ENCODE measurements at regions not wholly inside any gene's neighbourhood (a gene's known extent, or its start where the extent isn't known, plus 50 kb on each side); places are given as distances from the start of the nearest gene placed in this dataset.

DNA sequence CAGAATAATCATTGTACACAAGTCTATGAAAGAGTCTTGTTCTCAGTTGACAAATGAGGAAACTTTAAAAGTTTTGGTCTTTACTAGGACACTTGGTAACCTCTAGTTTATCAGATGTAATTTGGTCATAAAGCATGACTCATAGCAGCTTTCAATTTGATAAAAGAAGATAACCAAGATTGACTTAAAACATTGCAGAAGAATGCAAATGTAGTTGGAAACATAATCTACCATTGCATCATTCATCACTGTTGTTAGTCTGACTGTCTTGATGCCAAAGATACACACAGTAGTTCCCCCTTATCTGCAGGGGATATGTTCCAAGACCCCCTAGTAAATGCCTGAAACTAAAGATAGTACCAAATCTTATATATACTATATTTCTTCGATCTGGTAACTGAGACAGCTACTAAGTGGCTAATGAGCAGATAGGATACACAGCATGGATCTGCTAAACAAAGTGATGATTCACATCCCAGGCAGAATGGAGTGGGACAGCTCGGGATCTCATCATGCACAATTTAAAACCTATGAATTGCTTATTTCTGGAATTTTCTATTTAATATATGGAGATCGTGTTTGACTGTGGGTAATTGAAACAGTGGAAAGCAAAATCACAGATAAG lies 131.4 kb upstream of the CCDC68 start:
- no peak for DNase-seq (ENCODE audit: low spot score)

DNA sequence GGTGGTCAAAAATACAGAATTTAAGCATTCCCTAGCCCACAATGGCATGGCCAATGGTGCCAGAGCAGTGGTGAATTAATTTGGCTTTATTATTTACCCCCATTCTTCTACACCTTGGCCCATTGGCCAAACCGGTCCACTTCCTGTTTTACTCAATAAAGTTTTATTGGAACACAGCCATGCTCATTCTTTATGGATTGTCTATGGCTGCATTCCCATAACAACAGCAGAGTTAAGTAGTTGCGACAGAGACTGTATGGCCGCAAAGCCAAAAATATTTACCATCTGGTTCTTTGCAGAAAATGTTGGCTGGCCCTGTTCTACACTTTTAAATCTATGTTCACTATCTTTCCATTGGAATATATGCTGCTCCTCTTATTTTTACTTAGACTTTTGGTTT lies 130.3 kb upstream of the CCDC68 start:
- DNase-seq (ENCODE audit: low spot score), result no peak

DNA sequence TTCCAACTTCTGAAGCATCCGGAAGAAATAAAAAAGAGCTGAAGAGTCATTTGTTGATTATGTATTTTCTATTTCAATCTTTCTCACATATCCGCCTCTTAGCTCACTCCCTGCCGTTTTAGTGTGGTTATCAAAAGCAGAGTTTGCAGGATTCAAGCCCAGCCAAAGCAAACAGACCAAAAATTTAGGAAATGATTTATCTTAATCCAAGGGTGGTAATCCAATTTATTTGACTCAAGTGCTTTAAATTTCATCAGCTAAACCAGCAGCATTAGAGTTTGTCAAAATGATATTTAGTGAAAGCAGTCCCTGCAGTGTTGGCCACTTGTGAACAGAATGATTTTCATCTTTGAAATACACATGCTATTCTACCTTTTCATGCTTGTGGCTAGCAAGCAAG lies 129.3 kb upstream of the CCDC68 start:
- no peak for DNase-seq (ENCODE audit: low spot score)

DNA sequence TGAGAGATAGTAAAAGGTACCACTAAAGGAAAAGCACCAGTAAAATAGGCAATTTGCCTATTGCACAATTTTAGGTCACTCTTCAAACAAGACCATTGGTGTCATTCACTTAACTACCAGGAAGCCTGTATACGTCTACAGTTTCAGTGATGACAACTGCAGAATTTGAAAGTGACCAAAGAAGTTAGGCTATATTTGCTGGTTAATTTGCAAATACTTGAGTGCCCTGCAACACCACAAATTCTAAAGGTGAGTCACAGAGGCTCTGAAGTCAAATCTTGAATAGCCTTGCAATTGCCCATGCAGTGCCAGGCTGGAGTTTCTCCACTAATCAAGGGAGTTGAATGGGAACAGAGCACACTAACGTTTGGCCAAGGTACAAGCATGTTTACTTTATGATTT lies 128.7 kb upstream of the CCDC68 start:
- DNase-seq (ENCODE audit: low spot score), result no peak

DNA sequence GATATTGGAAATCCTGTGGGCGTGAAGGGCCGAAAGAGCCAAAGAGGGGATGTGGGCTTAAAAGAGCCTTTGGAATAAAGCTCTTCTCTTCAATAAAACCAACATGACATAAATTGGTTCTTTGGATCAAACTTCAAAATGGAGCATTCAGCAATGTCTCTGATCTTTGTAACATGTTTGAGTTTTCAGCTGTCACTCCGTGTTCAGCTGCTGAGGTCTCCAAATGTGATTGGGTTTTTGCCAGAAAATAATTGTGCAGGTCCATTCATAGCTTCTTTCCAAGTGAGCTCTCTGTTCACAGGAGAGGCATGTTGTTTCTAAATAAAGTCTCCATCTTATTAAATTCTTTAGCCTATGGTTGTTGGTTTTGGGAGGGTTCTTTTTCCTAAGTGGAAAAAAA lies 127.6 kb upstream of the CCDC68 start:
- DNase-seq (ENCODE audit: low spot score), result no peak

DNA sequence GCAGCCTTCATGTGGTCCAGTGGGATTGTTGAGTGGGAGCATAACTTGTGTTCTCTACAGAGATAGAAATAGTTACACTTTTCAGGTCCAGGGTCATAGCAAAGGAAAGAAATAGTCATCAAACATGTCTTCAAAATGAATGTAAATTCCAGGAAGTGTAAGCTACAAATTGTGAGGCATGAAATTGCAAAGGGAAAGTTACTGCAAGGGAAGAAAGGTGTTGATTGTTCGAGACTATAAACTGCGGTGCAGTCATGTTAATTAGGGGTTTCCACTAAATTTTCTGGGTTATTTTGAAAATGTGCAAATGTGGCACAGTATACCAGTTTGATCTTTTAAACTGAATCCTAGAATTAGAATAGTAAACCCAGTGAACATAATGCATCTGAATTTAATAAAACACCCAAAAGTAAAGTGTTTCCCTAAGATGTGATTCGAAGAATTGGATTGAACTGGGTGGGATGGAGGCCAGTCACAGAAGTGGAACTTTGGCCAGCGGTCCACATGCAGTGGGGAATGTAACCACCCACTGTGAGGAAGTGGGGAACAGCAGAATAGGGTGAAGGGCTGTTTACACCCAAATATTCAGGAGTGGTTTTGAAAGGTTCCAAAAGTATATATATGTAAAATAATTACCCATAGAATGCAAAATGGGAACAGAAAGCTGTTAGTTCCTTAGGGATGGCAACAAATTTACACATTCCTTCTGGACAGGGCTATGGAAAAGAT lies 126.5 kb upstream of the CCDC68 start:
- DNase-seq (ENCODE audit: low spot score), result no peak

DNA sequence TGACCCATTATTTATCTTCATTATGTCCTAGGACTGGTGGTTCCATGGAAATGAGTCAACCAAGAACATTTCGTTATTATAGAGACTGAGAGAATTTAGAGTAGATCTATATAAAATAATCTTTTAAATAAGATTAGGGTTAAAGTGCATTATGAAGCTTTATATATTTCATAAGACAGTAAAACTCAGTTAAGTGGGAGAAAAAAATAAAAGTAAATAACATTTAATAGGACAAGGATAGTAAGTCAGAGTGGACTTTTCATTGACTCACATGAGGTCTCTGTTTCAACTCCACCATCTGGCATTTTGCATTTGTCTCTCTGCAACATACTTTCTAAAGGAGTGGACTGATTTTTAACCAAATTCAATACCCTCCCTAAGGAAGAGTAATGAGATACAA lies 125.3 kb upstream of the CCDC68 start:
- no peak for DNase-seq (ENCODE audit: low spot score)

DNA sequence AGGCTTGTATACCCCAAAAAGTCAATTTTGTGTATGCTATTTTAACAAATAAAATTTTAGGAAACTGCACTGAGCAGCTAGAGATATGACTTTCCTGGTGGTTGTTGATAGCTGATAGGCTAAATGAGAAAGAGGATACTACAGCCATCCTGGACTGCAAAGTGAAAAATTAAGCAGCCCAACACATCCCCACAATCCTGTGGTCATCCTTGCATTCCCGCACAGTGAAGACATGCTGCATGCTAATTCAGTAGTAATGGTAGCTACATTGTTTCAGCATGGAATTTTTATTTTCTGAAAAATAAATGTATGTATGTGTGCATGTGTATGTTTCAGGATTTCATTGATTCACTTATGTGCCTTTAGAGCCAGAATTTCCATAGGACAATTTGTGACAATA lies 124.2 kb upstream of the CCDC68 start:
- no peak for DNase-seq (ENCODE audit: low spot score)

DNA sequence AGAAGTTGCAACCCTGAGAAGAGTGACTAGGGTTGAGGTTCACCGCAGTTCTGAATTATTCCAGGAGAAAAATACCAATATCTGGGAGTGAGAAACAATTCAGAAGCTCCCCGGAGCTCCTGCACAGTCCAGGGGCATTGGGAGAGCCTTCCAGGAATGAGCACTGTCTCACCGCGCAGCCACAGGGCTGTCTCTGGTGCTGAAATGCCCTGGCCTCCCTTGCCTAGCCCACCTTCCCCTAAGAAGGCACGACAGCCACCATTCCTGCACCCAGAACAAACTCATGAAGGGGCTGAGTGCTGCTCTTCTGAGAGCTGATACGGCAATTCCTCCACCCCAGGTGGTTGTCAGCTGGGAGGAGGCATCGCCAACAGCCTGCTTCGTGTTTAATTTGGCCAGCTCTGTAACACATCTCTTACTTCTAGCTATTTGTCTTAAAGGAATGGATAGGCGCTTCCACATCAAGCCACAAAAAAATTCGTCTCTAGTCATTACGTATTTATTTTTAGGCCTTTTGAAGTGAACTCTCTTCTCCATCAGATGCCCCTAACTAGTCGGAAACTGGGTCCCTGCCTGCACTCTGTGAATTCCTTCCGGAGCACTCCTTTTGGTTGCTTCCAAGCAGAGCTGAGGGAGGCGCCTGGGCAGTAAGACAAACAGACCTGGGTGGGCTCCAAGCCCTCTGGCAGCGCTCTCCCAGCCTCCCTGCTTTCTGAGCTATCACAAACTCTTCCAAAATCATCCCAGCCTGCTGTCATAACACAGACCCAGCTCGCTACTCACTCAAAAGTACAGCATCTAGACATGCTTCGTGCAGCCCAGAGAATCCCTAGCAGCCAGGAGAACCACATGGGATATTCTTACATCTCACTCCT lies 120.5 kb upstream of the CCDC68 start:
- no peak for DNase-seq (ENCODE audit: low spot score)

DNA sequence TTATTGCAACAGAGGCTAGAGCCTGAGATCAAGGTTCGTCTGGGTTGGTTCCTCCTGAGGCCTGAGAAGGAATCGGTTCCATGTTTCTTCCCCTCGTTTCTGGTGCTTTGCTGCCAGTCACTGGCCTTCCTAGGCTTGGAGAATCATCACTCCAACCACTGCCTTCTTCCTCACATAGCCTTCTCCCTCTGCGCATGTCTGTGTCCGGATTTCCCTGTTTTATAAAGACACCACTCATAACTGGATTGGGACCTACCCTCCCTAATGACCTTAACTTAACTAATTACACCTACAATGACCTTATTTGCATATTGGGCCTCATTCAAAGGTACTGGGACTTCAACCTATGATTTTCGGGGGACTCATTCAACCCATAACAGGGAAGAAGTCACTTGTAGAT lies 119.8 kb upstream of the CCDC68 start:
- no peak for DNase-seq (ENCODE audit: low spot score)

DNA sequence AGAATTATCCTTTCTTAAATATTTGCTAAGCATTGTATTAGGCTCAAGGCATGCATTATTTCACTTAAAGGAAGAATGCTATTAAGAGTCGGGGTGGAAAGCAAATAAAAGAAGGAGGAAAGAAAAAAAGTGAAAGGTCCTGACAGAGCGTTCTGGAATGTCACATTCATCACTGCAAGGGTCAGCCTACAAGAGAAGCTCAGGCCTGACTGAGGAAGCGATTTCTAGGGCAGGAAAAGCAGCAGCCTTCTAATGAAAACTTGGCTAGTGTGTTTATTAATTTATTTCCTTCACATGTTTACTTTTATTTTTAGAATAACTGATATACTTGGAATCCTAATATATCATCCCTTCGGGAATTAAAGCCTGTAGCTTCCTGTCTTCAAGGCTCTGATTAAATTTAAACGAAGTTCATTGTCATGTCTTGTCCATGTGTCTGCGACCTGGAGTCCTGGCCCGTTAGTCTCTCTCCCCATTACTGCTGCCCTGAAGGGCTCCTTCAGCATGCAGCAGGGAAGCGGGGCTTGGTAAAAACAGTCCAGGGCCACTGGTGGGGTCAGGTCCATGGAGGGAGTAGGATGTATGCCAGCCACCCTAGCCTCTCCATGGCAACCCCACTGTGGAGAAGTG lies 119.2 kb upstream of the CCDC68 start:
- DNase-seq (ENCODE audit: low spot score), result no peak

DNA sequence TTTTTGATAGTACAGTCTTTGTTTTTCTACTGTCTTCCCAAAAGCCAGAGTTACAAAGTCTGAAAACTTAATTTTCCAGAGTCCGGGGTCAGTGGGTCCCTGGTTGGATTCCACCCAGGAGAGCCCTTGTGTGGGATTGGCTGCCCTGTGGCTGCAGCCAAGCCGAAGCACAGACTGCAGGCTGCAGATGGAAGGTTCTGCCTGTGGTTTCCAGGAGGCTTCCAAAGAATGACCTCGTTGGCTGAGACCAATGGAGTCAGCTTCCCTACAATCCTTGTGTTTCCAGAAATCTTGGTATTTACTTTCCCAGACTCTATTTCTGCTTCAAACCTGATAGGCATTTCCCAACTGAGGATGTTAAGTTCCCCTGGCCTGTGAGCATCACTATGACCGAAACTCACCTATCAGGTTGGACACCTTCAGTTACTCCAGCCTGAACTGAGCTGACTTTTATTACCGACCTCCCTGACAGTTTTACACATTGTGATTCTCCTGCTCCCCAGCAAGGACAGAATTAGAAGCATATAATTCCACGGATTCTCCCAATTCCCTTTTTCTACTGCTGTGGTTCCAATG lies 117.5 kb upstream of the CCDC68 start:
- no peak for DNase-seq (ENCODE audit: low spot score)

DNA sequence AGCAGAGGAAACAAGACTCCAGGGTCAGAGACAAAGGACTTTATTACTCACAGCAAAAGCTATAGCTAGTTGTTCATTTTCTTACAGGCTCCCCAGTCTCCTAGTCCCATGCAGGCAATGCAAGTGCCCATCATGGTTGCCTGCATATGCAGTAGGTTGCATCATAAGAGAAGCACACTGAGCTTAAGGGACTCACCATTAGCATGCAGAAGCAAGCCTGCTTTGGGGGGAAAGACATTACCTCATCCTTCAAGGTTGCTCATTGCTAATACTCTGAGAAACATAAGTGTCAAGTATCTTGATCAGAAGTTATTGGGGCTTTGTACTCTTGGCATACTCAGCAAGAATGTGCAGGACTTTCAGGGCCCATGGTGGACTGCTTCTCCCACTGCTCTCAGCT lies 114.6 kb upstream of the CCDC68 start:
- DNase-seq (ENCODE audit: low spot score), result no peak

DNA sequence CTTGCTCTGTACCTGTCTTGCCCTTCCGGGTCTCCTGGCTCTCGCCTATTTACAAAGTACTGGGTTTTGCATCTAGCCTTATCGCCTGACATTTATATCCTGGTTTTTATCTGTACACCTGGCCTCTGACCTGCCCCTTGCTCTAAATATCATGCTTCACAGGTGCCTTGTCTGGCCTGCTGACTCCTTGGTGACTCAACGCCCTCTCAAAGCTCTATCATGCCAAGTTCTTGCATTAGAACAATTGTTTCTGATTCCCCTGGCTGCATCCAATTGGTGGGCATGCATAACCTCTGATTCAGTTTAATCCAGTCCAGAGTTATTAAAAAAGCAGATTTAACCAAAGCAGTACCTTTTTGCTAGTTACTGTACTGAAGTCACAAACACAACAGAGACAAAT lies 113.9 kb upstream of the CCDC68 start:
- no peak for DNase-seq (ENCODE audit: low spot score)

DNA sequence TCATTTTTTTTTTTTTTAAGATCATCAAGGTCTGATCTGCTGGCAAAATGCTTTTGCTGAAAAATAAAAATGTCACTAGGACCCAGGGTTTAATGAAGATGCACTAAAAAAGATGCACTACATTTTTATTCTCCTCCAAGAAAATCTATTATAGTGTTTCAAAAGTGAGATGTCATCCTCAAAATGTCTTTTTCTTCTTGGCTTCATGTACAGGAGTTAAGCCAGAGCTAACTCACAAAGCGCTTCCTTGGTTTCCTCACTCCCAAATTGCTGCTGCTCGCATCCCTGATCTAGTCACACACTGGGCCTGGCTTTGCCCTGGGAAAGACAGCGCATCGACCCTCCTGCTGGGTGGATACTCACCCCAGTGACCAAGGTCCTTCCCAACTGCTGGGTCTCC lies 113.4 kb upstream of the CCDC68 start:
- DNase-seq (ENCODE audit: low spot score), result no peak

DNA sequence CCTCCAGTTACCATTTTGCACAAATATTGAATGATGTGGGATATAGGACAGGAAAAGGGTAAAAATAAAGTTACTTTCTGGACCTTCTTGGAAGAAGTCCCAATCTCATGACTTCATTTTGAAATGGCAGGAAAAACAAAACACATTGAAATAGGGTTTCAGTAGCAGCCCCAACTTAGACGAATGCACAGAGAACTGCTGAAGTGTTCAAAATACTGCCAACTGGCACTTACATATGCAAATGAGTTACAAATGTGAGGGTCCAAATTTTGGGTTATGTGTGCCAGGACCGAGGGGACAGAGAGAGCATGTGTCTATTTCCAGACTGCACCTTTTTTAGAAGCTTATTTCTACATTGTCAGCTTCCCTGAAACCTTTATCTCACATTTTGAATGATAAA lies 112.9 kb upstream of the CCDC68 start:
- no peak for DNase-seq (ENCODE audit: low spot score)

DNA sequence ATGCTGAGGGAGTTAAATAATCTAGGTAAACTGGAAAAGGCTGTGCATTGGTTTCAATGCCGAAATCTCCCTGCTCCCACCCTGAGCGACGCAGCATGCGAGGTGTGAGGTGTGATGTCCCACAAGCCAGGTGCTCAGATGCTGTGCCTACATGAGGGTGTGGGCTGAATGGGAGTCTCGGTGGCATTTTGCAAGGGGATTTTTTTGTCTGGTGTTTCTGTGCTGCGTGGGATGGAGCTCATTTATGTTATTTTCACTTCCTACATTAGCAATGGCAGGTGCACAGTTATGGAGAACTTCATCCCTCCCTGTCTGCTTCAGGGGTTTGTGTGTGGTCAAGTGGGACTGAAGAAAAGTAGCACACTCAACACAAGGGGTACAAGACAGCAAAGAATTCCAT lies 110.2 kb upstream of the CCDC68 start:
- no peak for DNase-seq (ENCODE audit: low spot score)

DNA sequence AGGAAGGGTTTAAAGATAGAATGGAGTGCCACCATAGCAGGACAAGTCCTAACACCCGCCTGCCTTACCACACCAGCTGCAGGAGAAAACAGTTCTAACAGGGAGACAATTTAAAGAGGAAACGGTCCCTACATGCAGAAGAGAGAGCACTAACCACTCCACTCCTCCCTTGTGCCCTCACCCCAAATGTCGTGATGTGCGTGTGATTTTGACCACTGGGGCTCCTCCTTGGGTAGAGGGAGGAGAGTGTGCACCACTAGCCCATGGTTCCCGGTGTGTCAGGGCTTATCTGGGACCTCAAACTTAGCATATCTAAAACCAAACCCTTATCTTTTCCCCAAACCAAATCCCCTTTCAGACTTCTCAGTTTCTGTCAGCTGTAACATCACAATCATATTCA lies 105.5 kb upstream of the CCDC68 start:
- no peak for DNase-seq (ENCODE audit: low spot score)

DNA sequence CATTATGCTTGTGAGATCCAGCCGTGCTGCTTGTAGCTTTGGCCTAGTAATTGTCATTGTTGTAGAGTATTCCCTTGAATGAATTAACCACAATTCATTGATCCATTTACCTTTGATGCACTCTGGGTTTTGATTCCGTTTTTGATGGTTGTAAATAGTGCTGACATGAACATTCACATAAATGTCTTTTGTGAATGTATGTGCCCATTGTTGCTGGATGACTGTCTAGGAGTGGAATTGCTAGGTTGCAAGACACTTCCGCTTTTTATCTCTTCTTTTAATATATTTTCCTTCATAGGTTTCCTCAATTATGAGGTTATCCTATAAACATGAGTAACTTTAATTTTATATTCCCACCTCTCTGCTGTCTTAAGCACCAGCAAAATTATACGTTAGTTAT lies 104.8 kb upstream of the CCDC68 start:
- no peak for DNase-seq (ENCODE audit: low spot score)

DNA sequence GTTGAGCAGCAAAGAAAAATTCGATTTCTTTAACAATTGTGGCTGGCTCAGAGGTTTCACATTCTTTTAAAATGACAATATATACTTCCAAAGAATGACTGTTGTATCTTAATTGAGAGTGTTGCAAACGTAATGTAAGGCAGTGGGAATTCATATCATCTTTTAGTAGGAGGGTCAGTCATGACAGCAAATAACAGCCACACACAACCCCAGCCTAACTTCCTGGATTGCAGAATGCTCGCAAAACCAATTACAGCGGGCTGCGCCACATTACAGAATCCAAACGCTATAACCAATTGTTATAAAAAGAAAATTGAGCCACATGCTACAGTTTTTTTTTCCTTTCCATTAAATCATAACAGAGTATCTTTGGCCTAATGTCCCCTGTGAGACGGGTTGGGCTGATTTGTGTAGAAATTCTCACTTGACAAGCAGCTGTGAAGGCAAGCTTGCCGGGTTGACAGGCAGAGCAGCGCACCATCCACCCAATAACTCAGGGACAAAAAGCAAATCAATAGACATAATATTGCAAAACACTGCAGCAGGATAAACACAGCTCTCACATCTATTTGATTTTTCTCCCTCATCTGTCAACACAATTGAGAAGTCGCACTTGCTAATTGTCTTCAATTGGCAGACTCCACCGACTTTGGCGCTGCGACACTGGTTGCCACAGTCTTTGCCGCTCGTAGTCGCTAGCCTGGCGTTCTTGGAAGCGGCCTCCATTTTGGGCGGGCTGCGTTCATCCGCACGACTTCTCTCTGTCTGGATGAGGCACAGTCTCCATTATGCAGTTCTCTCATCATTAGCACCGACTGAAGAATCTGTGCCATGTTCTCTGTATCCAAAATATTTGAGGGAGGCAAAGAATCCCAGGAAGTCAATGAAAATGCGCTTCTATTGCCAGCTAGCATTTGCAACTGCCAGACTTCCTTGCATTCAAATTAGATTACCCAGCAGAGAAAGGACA lies 95.0 kb upstream of the CCDC68 start:
- DNase-seq (ENCODE audit: low spot score), result peak; percentile 34

DNA sequence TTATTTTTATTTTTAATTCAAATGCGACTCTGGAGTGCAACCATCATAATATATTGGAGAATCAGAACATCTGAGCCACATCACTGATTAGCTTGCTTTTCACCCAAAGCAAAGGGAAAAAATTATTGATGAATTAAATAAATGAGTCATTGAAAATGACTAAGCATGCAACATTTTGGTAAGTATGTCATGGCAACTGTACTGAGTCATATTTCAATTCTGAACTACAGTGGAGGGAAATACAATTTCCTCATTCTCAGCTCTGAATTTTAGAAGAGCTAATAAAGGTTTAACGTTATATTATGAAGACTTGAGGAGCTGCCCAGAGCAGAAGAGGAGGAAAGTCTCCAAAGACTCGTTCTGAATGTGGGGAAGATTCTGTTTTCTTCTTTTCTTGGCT lies 89.6 kb upstream of the CCDC68 start:
- peak; percentile 30 for DNase-seq (ENCODE audit: low spot score)

Measured in GM03348 (cell line).